Sigmoid colon (tissue), 4 donors: ENCODE measurements at regions not wholly inside any gene's neighbourhood (a gene's known extent, or its start where the extent isn't known, plus 50 kb on each side); places are given as distances from the start of the nearest gene placed in this dataset.
"Not testable (repeated sequence)": the region's sequence is repeated elsewhere in the genome, so short reads cannot be mapped to it uniquely, and the experiment has no call there.

Experiments used
- CTCF ChIP-seq, 4 experiments: fragments of 450-650 bp in 3 of 4; fragments of 200-600 bp in 1 of 4; IDR thresholded peaks; one replicate each; pipeline ENCODE4 v1.5.1; 2016 to 2019; ENCODE audit warnings: antibody characterized with exemption in 4 of 4, mild to moderate bottlenecking in 3 of 4, moderate library complexity in 2 of 4
- POLR2A ChIP-seq, 2 donors: fragments of 450-650 bp; IDR thresholded peaks; one replicate each; pipeline ENCODE4 v1.6.1; 2016; ENCODE audit warnings: antibody characterized with exemption in 2 of 2, mild to moderate bottlenecking in 2 of 2, moderate library complexity in 2 of 2
- POLR2AphosphoS5 ChIP-seq, 4 donors: sonication (generic); formaldehyde crosslinking; IDR thresholded peaks; one replicate each; pipeline ENCODE4 v1.6.1; 2017; ENCODE audit warnings: antibody characterized with exemption in 4 of 4

GRCh38 chr7:14066783-14067182 lies 77.3 kb upstream of the ETV1 start:
- TF ChIP-seq POLR2A, CTCF, POLR2AphosphoS5 (IDR thresholded peaks at IDR 0.05): not testable (repeated sequence)
